ENCODE measurements at regions not wholly inside any gene's neighbourhood (a gene's known extent, or its start where the extent isn't known, plus 50 kb on each side); places are given as distances from the start of the nearest gene placed in this dataset.

GRCh38 chr7:70907259-70908247 lies 224.4 kb upstream of the GALNT17 start:
- no CpG with 5 or more reads among the region's 6 CpGs for WGBS (ENCODE audit: insufficient coverage, low lambda C conversion rate)
- Histone ChIP-seq H3K36me3 (ENCODE audit: control insufficient read depth, insufficient read depth, low read length) (no peaks in the 10 kb centered on the region), H3K4me3 (ENCODE audit: low read length) (no peak overlapping the region), H3K27me3 (ENCODE audit: control insufficient read depth, insufficient read depth, low read length) (no peaks in the 10 kb centered on the region), H3K4me1 (ENCODE audit: control insufficient read depth, insufficient read depth, low read length) (no peaks in the 10 kb centered on the region), H3K9me3 (ENCODE audit: control insufficient read depth, low read depth, low read length) (no peaks in the 10 kb centered on the region), H3K27ac (ENCODE audit: low read length) (no peak overlapping the region)
- DNase-seq: no peak

GRCh38 chr7:70913924-70914323 lies 218.0 kb upstream of the GALNT17 start:
- no peaks in the 10 kb centered on the region for H3K27me3 ChIP-seq (ENCODE audit: control insufficient read depth, insufficient read depth, low read length)
- H3K36me3 ChIP-seq (ENCODE audit: control insufficient read depth, insufficient read depth, low read length): no peaks in the 10 kb centered on the region
- no peak for DNase-seq
- H3K9me3 ChIP-seq (ENCODE audit: control insufficient read depth, low read depth, low read length): no peaks in the 10 kb centered on the region
- H3K27ac ChIP-seq (ENCODE audit: low read length): no peak overlapping the region
- H3K4me3 ChIP-seq (ENCODE audit: low read length): no peak overlapping the region
- peaks cover 1% of the 10 kb centered on the region for H3K4me1 ChIP-seq (ENCODE audit: control insufficient read depth, insufficient read depth, low read length)
- WGBS (ENCODE audit: insufficient coverage, low lambda C conversion rate): no CpG with 5 or more reads among the region's 4 CpGs

GRCh38 chr7:70915067-70915466 lies 216.9 kb upstream of the GALNT17 start:
- WGBS (ENCODE audit: insufficient coverage, low lambda C conversion rate): no CpG with 5 or more reads among the region's 2 CpGs
- Histone ChIP-seq H3K27me3 (ENCODE audit: control insufficient read depth, insufficient read depth, low read length) (no peaks in the 10 kb centered on the region), H3K36me3 (ENCODE audit: control insufficient read depth, insufficient read depth, low read length) (no peaks in the 10 kb centered on the region), H3K27ac (ENCODE audit: low read length) (no peak overlapping the region), H3K4me3 (ENCODE audit: low read length) (no peak overlapping the region), H3K4me1 (ENCODE audit: control insufficient read depth, insufficient read depth, low read length) (peaks cover 13% of the 10 kb centered on the region), H3K9me3 (ENCODE audit: control insufficient read depth, low read depth, low read length) (no peaks in the 10 kb centered on the region)
- DNase-seq: no peak

DNA sequence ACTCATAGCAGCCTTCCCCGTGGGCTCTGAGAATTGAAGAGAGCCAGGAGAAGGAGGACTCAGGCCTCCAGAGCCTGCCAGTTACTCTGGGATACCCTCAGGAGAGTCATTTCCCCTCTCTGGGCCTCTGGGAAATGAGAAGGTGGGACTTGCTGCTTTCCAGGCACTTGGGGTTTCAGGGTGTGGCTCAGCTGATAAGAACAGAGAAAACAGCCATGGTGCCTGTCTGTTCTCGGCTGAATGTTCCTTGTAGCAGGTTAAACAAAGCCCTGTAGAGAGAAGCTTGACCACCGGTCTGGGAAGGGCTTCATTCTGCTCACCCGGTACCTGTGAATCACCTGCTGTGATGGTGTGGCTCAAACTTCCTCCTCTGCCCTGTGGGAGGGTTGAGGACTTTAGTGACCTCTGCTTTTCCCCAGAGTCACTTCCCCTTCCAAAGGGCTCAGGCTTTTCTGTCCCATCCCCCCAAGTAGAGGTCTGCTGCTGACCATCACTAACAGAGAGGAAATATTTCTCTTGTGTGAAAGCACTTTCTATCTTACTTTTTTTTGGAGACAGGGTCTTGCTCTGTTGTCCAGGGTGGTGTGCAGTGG lies 212.4 kb upstream of the GALNT17 start:
- Histone ChIP-seq H3K27ac (ENCODE audit: low read length) (peak overlapping the region; percentile 77), H3K27me3 (ENCODE audit: control insufficient read depth, insufficient read depth, low read length) (no peaks in the 10 kb centered on the region)
- no CpG with 5 or more reads among the region's 4 CpGs for WGBS (ENCODE audit: insufficient coverage, low lambda C conversion rate)

DNA sequence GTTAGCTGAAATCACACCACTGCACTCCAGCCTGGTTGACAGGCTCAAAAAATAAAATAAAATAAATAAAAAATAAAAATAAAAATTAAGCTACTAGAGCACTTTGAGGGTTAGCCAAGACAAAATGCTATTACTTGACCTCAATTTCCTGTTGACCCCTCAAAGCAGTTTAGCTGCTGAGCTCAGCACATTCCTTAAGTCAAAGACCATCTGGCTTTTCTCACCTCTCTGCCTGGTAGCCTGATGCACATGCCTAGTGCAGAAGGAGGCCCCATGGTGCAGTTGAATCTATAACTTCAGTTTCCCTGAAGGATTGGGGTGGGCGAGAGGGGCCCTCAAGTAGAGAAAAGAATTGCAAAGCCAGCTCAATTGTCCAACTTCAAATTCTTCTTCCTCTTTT lies 211.1 kb upstream of the GALNT17 start:
- no peaks in the 10 kb centered on the region for H3K9me3 ChIP-seq (ENCODE audit: control insufficient read depth, low read depth, low read length)
- peak overlapping the region; percentile 29 for H3K27ac ChIP-seq (ENCODE audit: low read length)
- WGBS (ENCODE audit: insufficient coverage, low lambda C conversion rate): 67% methylated on average over 1 of the region's 1 CpG
- no peak overlapping the region for H3K4me3 ChIP-seq (ENCODE audit: low read length)
- H3K27me3 ChIP-seq (ENCODE audit: control insufficient read depth, insufficient read depth, low read length): no peaks in the 10 kb centered on the region
- H3K4me1 ChIP-seq (ENCODE audit: control insufficient read depth, insufficient read depth, low read length): peaks cover 32% of the 10 kb centered on the region
- no peaks in the 10 kb centered on the region for H3K36me3 ChIP-seq (ENCODE audit: control insufficient read depth, insufficient read depth, low read length)
- DNase-seq: peak; percentile 20 to 50

More for the DNA sequence above, 212.4 kb upstream of the GALNT17 start:
- no peak overlapping the region for H3K4me3 ChIP-seq (ENCODE audit: low read length)
- no peaks in the 10 kb centered on the region for H3K36me3 ChIP-seq (ENCODE audit: control insufficient read depth, insufficient read depth, low read length)
- no peaks in the 10 kb centered on the region for H3K9me3 ChIP-seq (ENCODE audit: control insufficient read depth, low read depth, low read length)
- peak; percentile 64 to 88 for DNase-seq
- peaks cover 28% of the 10 kb centered on the region for H3K4me1 ChIP-seq (ENCODE audit: control insufficient read depth, insufficient read depth, low read length)

GRCh38 chr7:70923181-70923845 lies 208.6 kb upstream of the GALNT17 start:
- Histone ChIP-seq H3K27me3 (ENCODE audit: control insufficient read depth, insufficient read depth, low read length) (no peaks in the 10 kb centered on the region), H3K9me3 (ENCODE audit: control insufficient read depth, low read depth, low read length) (no peaks in the 10 kb centered on the region), H3K4me3 (ENCODE audit: low read length) (no peak overlapping the region), H3K4me1 (ENCODE audit: control insufficient read depth, insufficient read depth, low read length) (peaks cover 42% of the 10 kb centered on the region), H3K27ac (ENCODE audit: low read length) (peak overlapping the region; percentile 51), H3K36me3 (ENCODE audit: control insufficient read depth, insufficient read depth, low read length) (no peaks in the 10 kb centered on the region)
- DNase-seq: peak in 1 of 2 donors; percentile 51
- no CpG with 5 or more reads among the region's 11 CpGs for WGBS (ENCODE audit: insufficient coverage, low lambda C conversion rate)

DNA sequence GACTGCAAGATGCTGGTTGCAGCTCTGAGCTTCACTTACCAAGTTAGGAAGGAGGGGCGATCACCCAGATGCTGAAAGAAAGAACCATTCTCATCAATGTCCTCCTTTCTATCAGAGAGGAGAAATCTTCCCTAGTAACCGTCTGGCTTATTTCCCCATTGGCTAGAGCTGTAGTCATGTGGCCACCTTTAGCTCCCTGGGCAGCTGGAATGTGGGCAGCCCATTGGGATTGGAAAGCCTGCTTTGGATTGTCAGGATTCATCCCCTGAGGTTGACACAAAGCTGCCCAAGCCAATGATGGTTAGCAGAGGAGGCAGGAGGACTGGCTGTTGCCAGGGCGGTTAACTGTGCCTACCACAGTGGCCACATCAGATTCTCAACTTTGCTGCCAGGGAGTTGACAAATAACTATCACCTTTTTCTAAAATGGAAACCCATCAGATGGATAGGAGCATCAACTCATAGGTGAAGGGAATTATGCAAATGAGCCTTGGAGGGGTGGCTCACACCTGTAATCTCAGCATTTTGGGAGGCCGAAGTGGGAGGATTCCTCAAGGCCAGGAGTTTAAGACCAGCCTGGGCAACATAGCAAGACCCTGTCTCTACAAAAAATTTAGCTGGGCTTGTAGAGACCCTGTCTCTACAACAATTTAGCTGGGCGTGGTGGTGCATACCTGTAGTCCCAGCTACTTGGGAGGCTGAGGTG lies 206.4 kb upstream of the GALNT17 start:
- no CpG with 5 or more reads among the region's 5 CpGs for WGBS (ENCODE audit: insufficient coverage, low lambda C conversion rate)
- H3K4me3 ChIP-seq (ENCODE audit: low read length): no peak overlapping the region
- DNase-seq: no peak

DNA sequence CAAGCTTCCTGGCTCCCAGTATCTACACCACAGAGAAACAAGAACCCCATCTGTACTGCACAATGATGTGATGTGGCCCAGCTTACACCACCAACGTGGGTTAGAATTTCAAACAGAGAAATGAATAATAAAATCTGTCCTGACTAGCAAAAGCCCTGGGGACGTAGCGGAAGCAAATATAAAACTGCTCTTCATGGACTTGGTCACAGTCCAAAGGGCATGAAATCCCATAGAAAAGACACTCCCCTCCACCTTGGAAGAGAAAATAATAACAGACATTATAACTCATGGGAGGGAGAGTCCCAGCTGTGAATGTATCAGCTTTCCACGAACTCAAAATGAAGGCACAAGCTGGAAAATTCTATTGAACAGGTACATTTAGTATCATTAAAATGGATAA lies 205.3 kb upstream of the GALNT17 start:
- Histone ChIP-seq H3K4me3 (ENCODE audit: low read length) (no peak overlapping the region), H3K27ac (ENCODE audit: low read length) (peak overlapping the region; percentile 92), H3K9me3 (ENCODE audit: control insufficient read depth, low read depth, low read length) (no peaks in the 10 kb centered on the region), H3K27me3 (ENCODE audit: control insufficient read depth, insufficient read depth, low read length) (no peaks in the 10 kb centered on the region), H3K36me3 (ENCODE audit: control insufficient read depth, insufficient read depth, low read length) (no peaks in the 10 kb centered on the region), H3K4me1 (ENCODE audit: control insufficient read depth, insufficient read depth, low read length) (peaks cover 22% of the 10 kb centered on the region)
- no CpG with 5 or more reads among the region's 4 CpGs for WGBS (ENCODE audit: insufficient coverage, low lambda C conversion rate)
- DNase-seq: peak; percentile 80 to 93

More for the DNA sequence above, 206.4 kb upstream of the GALNT17 start:
- H3K36me3 ChIP-seq (ENCODE audit: control insufficient read depth, insufficient read depth, low read length): no peaks in the 10 kb centered on the region
- H3K27me3 ChIP-seq (ENCODE audit: control insufficient read depth, insufficient read depth, low read length): no peaks in the 10 kb centered on the region
- H3K27ac ChIP-seq (ENCODE audit: low read length): peak overlapping the region; percentile 92
- no peaks in the 10 kb centered on the region for H3K9me3 ChIP-seq (ENCODE audit: control insufficient read depth, low read depth, low read length)
- peaks cover 27% of the 10 kb centered on the region for H3K4me1 ChIP-seq (ENCODE audit: control insufficient read depth, insufficient read depth, low read length)

DNA sequence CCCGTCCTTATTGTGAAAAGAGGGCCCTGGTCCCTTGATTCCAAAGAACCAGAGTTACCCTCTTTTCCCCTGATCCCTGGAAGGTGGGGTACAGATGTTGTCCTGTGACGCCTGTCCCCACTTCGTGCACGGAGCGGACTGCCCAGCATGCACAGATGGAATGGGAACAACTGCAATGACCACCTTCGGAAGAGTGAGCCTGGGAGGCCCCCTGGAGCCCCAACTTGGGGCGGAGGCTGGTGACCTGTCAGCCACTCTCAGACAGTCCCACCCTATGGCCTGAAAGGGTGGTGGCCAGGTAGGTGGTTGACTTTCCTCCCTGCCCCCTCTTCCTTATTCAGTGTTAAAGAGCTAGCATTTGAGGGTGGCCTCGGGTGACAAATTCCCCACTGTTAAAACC lies 196.6 kb upstream of the GALNT17 start:
- no peaks in the 10 kb centered on the region for H3K9me3 ChIP-seq (ENCODE audit: control insufficient read depth, low read depth, low read length)
- no peak overlapping the region for H3K27ac ChIP-seq (ENCODE audit: low read length)
- H3K4me3 ChIP-seq (ENCODE audit: low read length): no peak overlapping the region
- no CpG with 5 or more reads among the region's 8 CpGs for WGBS (ENCODE audit: insufficient coverage, low lambda C conversion rate)
- no peaks in the 10 kb centered on the region for H3K36me3 ChIP-seq (ENCODE audit: control insufficient read depth, insufficient read depth, low read length)
- no peaks in the 10 kb centered on the region for H3K27me3 ChIP-seq (ENCODE audit: control insufficient read depth, insufficient read depth, low read length)
- H3K4me1 ChIP-seq (ENCODE audit: control insufficient read depth, insufficient read depth, low read length): no peaks in the 10 kb centered on the region
- DNase-seq: no peak

- Histone ChIP-seq H3K4me3 (ENCODE audit: low read length) (no peak overlapping the region), H3K27me3 (ENCODE audit: control insufficient read depth, insufficient read depth, low read length) (no peaks in the 10 kb centered on the region), H3K4me1 (ENCODE audit: control insufficient read depth, insufficient read depth, low read length) (no peaks in the 10 kb centered on the region), H3K27ac (ENCODE audit: low read length) (no peak overlapping the region), H3K36me3 (ENCODE audit: control insufficient read depth, insufficient read depth, low read length) (no peaks in the 10 kb centered on the region), H3K9me3 (ENCODE audit: control insufficient read depth, low read depth, low read length) (no peaks in the 10 kb centered on the region)
- no peak for DNase-seq
- WGBS (ENCODE audit: insufficient coverage, low lambda C conversion rate): no CpG with 5 or more reads among the region's 11 CpGs
Observed at GRCh38 chr7:70935854-70936253, 196.1 kb upstream of the GALNT17 start.
